NCI-H1417 (cell line): ENCODE measurements at regions not wholly inside any gene's neighbourhood (a gene's known extent, or its start where the extent isn't known, plus 50 kb on each side); places are given as distances from the start of the nearest gene placed in this dataset.

Experiments
- DNase-seq, 3 experiments: peaks; one replicate each; lab custom pipeline; 2025; lab: John Stamatoyannopoulos, UW

GRCh38 chr1:116819081-116819480, 64.9 kb downstream of the CD2 start:
- DNase-seq: no peak

- peak in 2 of 3 experiments; percentile 40 to 60 for DNase-seq
These were observed 66.1 kb downstream of the CD2 start for GRCh38 chr1:116820369-116820768.

DNA sequence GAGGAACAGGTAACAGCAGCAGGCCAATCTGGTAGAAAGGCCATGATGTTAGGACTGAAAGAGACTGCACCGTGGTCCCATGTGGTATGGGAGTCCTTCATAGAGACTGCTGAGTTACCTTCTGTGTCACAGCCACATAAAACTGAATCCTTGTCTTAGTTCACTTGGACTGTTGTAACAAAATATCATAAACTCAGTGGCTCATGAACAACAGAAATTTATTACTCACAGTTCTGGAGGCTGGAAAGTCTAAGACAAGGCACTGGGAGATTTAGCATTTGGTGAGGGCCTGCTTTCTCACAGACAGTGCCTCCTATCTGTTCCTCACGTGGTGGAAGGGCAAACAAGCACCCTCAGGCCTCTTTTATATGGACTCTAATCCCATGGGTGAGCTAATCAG, 67.5 kb downstream of the CD2 start:
- no peak for DNase-seq

- DNase-seq: peak in 2 of 3 experiments; percentile 33 to 51
These were observed 70.5 kb downstream of the CD2 start for GRCh38 chr1:116824631-116825206.

- DNase-seq: peak in 1 of 3 experiments; percentile 42
These were observed 71.0 kb downstream of the CD2 start for GRCh38 chr1:116825207-116825719.

GRCh38 chr1:116825720-116826438, 71.6 kb downstream of the CD2 start:
- peak; percentile 50 to 84 (median 51) for DNase-seq

DNA sequence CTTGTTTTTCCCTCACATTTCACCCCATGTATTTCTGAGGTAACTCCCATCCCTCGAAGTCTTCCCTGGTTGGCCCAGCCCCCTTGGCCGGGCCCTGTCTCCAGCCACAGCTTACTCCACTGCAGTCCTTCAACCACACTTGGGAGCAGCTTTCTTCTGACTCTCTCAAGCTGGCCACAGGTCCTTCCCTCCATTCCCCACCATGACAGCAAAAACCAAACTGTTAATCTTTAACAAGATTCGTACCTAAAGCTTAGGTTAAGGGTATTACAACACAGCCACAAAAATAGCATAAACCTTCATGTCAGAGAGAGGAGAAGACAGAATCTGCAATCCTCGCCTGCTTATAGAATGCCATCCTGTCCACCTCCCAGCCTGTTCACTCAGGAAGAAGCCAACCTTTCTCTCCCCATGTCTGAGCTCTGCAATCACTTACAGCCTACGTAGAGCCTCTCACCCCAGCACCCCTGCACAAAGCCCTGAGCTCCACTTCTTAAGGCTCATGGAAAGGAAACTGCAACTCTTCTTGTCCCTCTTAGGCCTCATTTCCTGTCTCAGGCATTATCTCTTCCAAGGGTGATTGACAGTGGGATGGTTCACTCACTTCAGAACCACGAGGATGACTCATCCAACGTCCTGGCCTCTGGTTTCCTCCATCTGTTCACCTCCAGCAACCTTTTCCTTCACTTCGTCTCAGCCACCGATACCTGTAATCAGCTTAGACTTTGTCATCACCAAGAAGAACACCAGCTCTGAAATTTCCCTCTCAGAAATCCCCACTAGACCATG, 72.8 kb downstream of the CD2 start:
- DNase-seq: no peak

DNA sequence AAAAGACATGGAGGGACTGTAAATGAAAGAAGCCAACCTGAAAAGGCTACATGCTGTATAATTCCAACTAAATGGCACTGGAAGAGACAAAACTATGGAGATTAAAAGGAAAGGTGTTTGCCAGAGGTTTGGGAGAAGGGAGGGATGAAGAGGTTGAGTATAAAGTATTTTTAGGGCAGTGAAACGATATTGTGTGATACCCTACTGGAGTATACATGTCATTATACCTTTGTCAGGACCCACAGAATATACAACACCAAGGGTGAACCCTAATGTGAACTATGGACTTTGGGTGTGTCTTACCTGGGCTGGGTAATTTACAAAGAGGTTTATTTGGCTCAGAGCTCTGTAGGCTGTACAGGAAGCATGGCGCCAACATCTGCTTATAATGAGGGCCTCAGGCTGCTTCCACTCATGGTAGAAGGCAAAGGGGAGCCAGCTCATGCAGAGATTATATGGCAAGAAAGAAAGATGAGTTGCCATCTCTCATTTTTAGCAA, 73.4 kb downstream of the CD2 start:
- no peak for DNase-seq

- peak in 1 of 3 experiments; percentile 23 for DNase-seq
These were observed 77.3 kb upstream of the PTGFRN start for GRCh38 chr1:116832308-116832931.

DNA sequence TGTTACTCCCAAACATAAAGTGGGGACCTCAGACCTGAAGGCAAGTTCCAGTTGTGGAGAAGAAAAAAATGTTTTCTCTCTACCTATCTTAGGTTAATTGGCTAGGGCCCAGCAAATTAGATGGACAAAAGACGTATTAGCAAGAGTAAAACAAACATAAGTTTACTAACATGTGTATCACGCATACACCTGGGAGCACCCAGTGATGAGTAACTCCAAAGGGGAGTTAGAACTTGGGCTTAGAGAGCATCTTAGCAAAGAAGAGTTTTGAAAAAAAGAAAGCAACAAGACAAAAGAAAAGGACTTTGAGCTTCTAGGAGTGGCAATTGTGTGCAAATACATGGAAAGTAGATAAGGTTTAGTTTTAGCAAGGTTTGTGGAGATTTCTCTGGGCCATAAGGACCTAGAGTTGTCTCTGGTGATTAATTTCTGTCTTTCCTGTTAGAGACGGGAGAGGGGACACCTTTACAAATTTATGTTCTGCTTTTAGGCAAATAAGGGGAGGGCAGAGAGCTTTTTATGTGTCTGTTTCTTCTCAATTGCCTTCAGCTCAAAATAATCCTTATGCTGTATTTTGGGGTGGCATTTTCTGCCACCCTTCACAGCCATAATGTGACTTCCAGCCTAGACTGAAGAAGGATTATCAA, 76.7 kb upstream of the PTGFRN start:
- DNase-seq: peak in 1 of 3 experiments; percentile 23

DNA sequence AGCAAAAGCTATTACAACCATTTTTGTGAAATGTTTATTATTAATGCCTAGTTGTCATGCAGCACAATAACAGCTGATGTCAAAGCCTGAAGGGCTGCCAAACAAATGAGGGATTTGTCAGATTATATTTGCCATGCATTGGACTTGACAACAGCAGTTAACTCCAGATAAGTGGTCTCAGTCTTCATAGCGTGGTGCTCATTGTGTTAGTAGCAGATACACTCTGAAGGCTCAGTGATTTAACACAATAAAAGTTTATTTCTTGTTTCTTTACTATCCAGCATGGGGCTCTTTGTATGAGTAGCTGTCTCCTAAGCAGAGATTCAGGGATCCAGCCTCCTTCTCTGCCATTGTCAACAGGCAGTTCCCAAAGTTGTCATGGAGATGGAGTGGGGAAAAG, 76.0 kb upstream of the PTGFRN start:
- peak in 1 of 3 experiments; percentile 45 for DNase-seq

DNA sequence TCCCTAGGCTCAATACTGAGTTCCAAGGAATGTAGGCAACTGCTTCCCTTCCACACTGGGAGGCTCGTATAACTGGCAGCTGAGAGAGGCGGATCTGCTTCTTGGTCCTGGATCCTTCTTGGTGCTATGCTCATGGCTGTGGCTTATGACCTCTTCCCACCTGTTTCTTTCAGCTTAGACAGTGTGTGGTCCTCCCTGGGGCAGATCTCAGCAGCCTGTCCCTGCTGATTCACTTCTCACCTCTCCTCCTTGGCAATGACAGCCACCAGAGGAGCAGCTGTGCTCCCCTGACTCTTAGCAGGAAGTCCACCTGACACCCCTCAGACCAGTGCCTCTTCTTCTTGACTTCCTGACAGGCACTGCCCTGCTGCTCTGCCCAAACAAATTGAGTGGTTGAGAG, 75.1 kb upstream of the PTGFRN start:
- no peak for DNase-seq

- no peak for DNase-seq
These were observed 74.6 kb upstream of the PTGFRN start for GRCh38 chr1:116835161-116835560.

GRCh38 chr1:116836099-116836498, 73.6 kb upstream of the PTGFRN start:
- DNase-seq: no peak

DNA sequence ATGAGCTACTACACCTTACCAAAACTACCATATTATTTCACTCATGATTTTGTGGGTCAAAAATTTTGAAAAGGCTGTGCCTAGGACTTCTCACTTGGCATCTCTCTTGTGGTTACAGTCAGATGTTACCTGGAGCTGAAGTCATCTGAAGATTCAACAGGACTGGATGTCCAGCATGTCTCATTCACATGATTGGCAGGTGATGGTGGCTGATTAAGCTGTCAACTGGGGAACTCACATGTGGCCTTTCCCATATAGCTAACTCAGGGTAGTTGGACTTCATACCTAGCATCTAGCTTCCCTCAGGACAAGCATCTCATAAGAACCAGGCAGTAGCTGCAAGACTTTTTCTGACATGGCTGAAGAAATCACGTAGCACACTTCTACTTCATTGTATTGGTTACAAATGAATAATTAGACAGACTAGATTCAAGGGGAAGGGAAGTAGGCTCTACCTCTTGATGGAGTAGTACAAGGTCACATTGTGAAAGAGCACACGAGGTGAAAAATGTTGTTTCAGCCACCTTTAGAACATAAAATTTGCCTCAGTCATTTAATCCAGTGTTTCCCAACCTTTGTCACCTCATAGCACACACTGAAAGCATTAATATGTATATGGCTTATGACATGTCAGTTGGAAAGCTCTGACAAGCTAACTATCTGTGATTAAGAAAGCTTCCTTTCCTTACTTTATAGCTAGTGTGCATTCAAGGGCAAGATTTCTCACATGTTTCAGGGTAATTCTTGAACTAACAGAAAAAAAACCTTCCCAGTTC, 68.0 kb upstream of the PTGFRN start:
- DNase-seq: no peak

DNA sequence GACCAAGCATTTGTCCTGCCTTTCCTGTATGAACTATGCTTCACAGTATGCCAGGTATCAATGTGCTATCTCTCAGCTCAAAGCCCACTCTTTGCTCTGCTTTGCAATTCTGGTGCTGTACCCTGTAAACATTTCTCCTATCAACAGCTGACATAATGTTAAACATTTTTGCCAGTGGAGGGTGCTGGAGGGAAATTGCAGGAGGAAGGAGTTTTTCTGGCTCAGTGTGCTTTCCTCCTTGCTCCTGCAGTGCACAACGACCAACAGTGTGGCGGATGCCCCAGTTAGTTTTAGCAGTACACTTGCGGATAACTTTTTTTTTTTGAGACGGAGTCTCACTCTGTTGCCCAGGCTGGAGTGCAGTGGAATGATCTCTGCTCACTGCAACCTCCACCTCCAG, 67.1 kb upstream of the PTGFRN start:
- DNase-seq: no peak

DNA sequence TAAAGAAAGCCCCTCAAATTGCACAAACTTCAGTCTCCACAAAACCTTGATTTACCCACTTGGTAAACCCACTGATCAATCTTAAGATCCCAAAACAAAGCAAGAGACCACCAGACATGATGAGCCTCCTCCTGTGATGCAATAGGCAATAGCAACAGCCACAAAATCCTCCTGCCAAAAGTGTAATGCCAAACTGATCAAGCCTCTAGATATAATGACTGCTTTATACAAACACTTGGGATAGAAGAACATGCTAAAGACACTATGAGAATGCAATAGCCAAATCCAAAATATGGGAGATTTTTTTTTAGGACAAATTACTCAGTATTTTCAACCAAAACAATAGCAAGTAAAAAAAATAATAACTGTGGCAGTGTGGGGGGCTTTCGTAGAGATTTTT, 64.9 kb upstream of the PTGFRN start:
- no peak for DNase-seq

DNA sequence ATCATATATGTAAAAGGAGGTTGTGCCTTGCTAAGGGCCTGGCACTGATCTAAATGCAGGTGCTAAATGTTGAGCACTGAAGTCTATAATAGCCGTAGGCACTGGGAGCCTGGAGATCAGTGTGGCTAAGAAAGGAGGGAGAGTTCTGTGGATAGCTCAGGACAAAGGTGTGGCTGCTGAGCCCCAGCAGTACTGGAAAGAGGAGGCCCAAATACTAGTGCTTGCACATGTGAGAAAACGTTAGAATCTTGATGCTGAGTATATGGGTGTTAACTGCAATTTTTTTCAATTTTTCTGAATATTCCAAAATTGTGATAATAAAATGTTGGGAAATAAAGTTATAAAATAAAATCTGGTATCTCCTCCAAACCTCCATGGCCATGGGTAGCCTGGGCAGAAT, 62.5 kb upstream of the PTGFRN start:
- DNase-seq: no peak

- no peak for DNase-seq
These were observed 61.8 kb upstream of the PTGFRN start for GRCh38 chr1:116847688-116848531.

GRCh38 chr1:116850436-116850835, 59.3 kb upstream of the PTGFRN start:
- no peak for DNase-seq
